ENCODE measurements at regions not wholly inside any gene's neighbourhood (a gene's known extent, or its start where the extent isn't known, plus 50 kb on each side); places are given as distances from the start of the nearest gene placed in this dataset.

DNA sequence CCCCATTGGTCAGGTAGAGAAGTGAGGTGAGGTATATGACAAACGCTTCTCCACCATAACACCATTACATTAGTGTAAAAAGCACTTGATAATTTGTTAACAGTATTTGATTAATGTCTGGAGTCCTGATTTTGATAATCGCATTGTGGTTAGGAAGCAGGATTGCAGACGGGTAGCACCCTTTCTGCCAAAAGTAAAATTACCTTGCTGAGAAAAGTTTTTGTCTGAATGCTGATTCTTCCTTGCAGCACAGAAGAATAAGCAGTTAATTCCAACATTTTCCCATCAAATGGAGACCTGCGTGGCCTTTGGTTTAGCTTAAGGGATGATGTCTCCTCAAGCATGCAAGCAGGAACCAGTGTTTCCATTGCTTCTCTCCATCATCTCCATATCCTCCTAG lies 1090.2 kb upstream of the TMEM132C start:
- TF ChIP-seq, protein P1, sequence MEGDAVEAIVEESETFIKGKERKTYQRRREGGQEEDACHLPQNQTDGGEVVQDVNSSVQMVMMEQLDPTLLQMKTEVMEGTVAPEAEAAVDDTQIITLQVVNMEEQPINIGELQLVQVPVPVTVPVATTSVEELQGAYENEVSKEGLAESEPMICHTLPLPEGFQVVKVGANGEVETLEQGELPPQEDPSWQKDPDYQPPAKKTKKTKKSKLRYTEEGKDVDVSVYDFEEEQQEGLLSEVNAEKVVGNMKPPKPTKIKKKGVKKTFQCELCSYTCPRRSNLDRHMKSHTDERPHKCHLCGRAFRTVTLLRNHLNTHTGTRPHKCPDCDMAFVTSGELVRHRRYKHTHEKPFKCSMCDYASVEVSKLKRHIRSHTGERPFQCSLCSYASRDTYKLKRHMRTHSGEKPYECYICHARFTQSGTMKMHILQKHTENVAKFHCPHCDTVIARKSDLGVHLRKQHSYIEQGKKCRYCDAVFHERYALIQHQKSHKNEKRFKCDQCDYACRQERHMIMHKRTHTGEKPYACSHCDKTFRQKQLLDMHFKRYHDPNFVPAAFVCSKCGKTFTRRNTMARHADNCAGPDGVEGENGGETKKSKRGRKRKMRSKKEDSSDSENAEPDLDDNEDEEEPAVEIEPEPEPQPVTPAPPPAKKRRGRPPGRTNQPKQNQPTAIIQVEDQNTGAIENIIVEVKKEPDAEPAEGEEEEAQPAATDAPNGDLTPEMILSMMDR (IDR thresholded peaks at IDR 0.05; ENCODE audit: insufficient read depth, low read length), result no peak
- no peak for TF ChIP-seq SPI1 (IDR thresholded peaks at IDR 0.05; ENCODE audit: borderline replicate concordance, low read depth)
- TF ChIP-seq, protein P2, sequence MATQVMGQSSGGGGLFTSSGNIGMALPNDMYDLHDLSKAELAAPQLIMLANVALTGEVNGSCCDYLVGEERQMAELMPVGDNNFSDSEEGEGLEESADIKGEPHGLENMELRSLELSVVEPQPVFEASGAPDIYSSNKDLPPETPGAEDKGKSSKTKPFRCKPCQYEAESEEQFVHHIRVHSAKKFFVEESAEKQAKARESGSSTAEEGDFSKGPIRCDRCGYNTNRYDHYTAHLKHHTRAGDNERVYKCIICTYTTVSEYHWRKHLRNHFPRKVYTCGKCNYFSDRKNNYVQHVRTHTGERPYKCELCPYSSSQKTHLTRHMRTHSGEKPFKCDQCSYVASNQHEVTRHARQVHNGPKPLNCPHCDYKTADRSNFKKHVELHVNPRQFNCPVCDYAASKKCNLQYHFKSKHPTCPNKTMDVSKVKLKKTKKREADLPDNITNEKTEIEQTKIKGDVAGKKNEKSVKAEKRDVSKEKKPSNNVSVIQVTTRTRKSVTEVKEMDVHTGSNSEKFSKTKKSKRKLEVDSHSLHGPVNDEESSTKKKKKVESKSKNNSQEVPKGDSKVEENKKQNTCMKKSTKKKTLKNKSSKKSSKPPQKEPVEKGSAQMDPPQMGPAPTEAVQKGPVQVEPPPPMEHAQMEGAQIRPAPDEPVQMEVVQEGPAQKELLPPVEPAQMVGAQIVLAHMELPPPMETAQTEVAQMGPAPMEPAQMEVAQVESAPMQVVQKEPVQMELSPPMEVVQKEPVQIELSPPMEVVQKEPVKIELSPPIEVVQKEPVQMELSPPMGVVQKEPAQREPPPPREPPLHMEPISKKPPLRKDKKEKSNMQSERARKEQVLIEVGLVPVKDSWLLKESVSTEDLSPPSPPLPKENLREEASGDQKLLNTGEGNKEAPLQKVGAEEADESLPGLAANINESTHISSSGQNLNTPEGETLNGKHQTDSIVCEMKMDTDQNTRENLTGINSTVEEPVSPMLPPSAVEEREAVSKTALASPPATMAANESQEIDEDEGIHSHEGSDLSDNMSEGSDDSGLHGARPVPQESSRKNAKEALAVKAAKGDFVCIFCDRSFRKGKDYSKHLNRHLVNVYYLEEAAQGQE (IDR thresholded peaks at IDR 0.05; ENCODE audit: insufficient replicate concordance, low read depth), result no peak
- TF ChIP-seq POLR2AphosphoS5 (IDR thresholded peaks at IDR 0.05; ENCODE audit: low read depth), result no peak
- TF ChIP-seq GABPA (IDR thresholded peaks at IDR 0.05; ENCODE audit: low read depth), result no peak

All from HL-60 (cell line).